Transverse colon (tissue), 4 donors: ENCODE measurements at regions not wholly inside any gene's neighbourhood (a gene's known extent, or its start where the extent isn't known, plus 50 kb on each side); places are given as distances from the start of the nearest gene placed in this dataset.

Source experiments
- DNase-seq: peaks from one replicate; pipeline ENCODE4 v3.0.0-alpha.2; 2019
- H3K27ac ChIP-seq, 4 donors: fragments of 200-600 bp; sonication (generic); 2 replicates each; pipeline ENCODE4 v1.5.1; 2016 to 2018; ENCODE audit warnings: inconsistent platforms in 4 of 4
- H3K27me3 ChIP-seq: fragments of 200-600 bp; sonication (generic); 2 replicates; pipeline ENCODE4 v1.5.1; 2017; ENCODE audit warnings: inconsistent platforms
- H3K36me3 ChIP-seq, 4 donors: fragments of 200-600 bp; sonication (generic); 2 replicates each; pipeline ENCODE4 v1.5.1; 2017 to 2019; ENCODE audit warnings: inconsistent platforms in 4 of 4
- H3K4me1 ChIP-seq, 4 donors: fragments of 200-600 bp; sonication (generic); 2 replicates each; pipeline ENCODE4 v1.5.1; 2017 to 2020; ENCODE audit warnings: inconsistent platforms in 4 of 4
- H3K4me3 ChIP-seq, 4 donors: fragments of 200-600 bp; sonication (generic); 1 replicate in 1 of 4; 2 replicates in 3 of 4; pipeline versions ENCODE4 v1.5.1 to v1.6.1; 2017 to 2019; ENCODE audit warnings: inconsistent platforms in 4 of 4
- H3K9me3 ChIP-seq, 2 donors: fragments of 200-600 bp; sonication (generic); 2 replicates each; pipeline ENCODE4 v1.5.1; 2017 to 2019; ENCODE audit warnings: inconsistent platforms in 2 of 2
- CTCF ChIP-seq, 5 experiments: fragments of 200-600 bp in 3 of 5; fragments of 450-650 bp in 2 of 5; sonication (generic) in 3 of 5; IDR thresholded peaks; 1 replicate in 2 of 5; 2 replicates in 3 of 5; pipeline ENCODE4 v1.5.1; 2016 to 2017; ENCODE audit warnings: antibody characterized with exemption in 5 of 5, inconsistent platforms in 3 of 5, mild to moderate bottlenecking in 2 of 5, moderate library complexity in 1 of 5
- EP300 ChIP-seq: sonication (generic); formaldehyde crosslinking; IDR thresholded peaks from one replicate; pipeline ENCODE4 v1.6.1; 2017; ENCODE audit warnings: antibody characterized with exemption, low read depth
- POLR2A ChIP-seq: fragments of 450-650 bp; IDR thresholded peaks from one replicate; pipeline ENCODE4 v1.6.1; 2016; ENCODE audit warnings: antibody characterized with exemption, mild to moderate bottlenecking, moderate library complexity
- POLR2AphosphoS5 ChIP-seq, 3 donors: sonication (generic); formaldehyde crosslinking; IDR thresholded peaks; one replicate each; pipeline ENCODE4 v1.6.1; 2016; ENCODE audit warnings: antibody characterized with exemption in 3 of 3
- WGBS, 2 donors: methylation state at CpG; one replicate each; pipeline ENCODE4 v1.1.5; 2018; ENCODE audit warnings: low coverage in 1 of 2; 5-methylcytosine and 5-hydroxymethylcytosine counted together
- in situ Hi-C, 4 donors: fragments of 200-750 bp; cut with MboI; loops; one replicate each; pipeline versions ENCODE4 v1.15.0 to v1.15.1; 2017; ENCODE audit warnings: low sequenced_read_pairs in 3 of 4, low pct_ligation_motif_present in 1 of 4, low pct_unique_long_range_greater_than_20kb in 1 of 4
- intact Hi-C: fragments of 100-400 bp; cut with DNase I; formaldehyde crosslinking; loops from one replicate; pipeline ENCODE4 v1.15.1; 2023; ENCODE audit warnings: low total_unique reads

- intact Hi-C loops (no loop called here), in situ Hi-C loops (loop anchor here in 1 of 4 donors (10.0 kb wide), 1 partner anchor 192 kb away; no protein-coding TSS in a partner anchor)
- Histone ChIP-seq H3K4me1 (no peaks in the 10 kb centered on the region), H3K27me3 (peaks cover 3% of the 10 kb centered on the region), H3K36me3 (no peaks in the 10 kb centered on the region), H3K9me3 (peaks cover 0 to 3% of the 10 kb centered on the region in 2 donors), H3K27ac (no peak overlapping the region), H3K4me3 (no peak overlapping the region)
- DNase-seq = no peak
- TF ChIP-seq CTCF (IDR thresholded peaks at IDR 0.05) = no peak
- no peak for TF ChIP-seq POLR2A
- TF ChIP-seq EP300 = no peak
- no peak for TF ChIP-seq POLR2AphosphoS5 (IDR thresholded peaks at IDR 0.05)
- 21 to 47% methylated on average over 3 of the region's 3 CpGs for WGBS, 2 donors
These were observed 170.0 kb downstream of the MRPL14 start for GRCh38 chr6:43957273-43957672.

GRCh38 chr6:43956478-43956877 lies 170.8 kb downstream of the MRPL14 start:
- in situ Hi-C loops = loop anchor here in 1 of 4 donors (10.0 kb wide), 1 partner anchor 192 kb away; no protein-coding TSS in a partner anchor
- Histone ChIP-seq H3K4me1 (no peaks in the 10 kb centered on the region), H3K27me3 (peaks cover 3% of the 10 kb centered on the region), H3K27ac (no peak overlapping the region), H3K36me3 (no peaks in the 10 kb centered on the region), H3K4me3 (no peak overlapping the region), H3K9me3 (peaks cover 0 to 3% of the 10 kb centered on the region in 2 donors)
- WGBS, 2 donors = 86 to 94% methylated on average over 3 of the region's 3 CpGs
- intact Hi-C loops = no loop called here
- DNase-seq = no peak
- no peak for TF ChIP-seq CTCF (IDR thresholded peaks at IDR 0.05)
- TF ChIP-seq EP300 = no peak
- TF ChIP-seq POLR2AphosphoS5 (IDR thresholded peaks at IDR 0.05) = no peak
- TF ChIP-seq POLR2A = no peak

GRCh38 chr6:43954311-43955131 lies 172.7 kb downstream of the MRPL14 start:
- no peak for DNase-seq
- no peaks in the 10 kb centered on the region for H3K36me3 ChIP-seq
- intact Hi-C loops = no loop called here

More at GRCh38 chr6:43954311-43955131, 172.7 kb downstream of the MRPL14 start:
- H3K9me3 ChIP-seq = peaks cover 0 to 3% of the 10 kb centered on the region in 2 donors
- no peak overlapping the region for H3K4me3 ChIP-seq
- H3K4me1 ChIP-seq = no peaks in the 10 kb centered on the region
- TF ChIP-seq EP300 (no peak), POLR2A (no peak), CTCF (IDR thresholded peaks at IDR 0.05) (no peak), POLR2AphosphoS5 (IDR thresholded peaks at IDR 0.05) (no peak)
- H3K27me3 ChIP-seq = peaks cover 3% of the 10 kb centered on the region
- in situ Hi-C loops = loop anchor here in 1 of 4 donors (10.0 kb wide), 1 partner anchor 190 kb away; no protein-coding TSS in a partner anchor
- WGBS, 2 donors = 88% methylated on average over 12 of the region's 12 CpGs; no CpG with 5 or more reads in 1 of the 2 donors
- H3K27ac ChIP-seq = no peak overlapping the region
